H1 (cell line): ENCODE measurements at regions not wholly inside any gene's neighbourhood (a gene's known extent, or its start where the extent isn't known, plus 50 kb on each side); places are given as distances from the start of the nearest gene placed in this dataset.

Source experiments
- CTCF ChIA-PET: fragments of 300-600 bp; sonication (Branson Sonifier 250); formaldehyde crosslinking; loops from one replicate; lab custom pipeline; 2021; ENCODE audit not compliant: partially characterized antibody; lab: Charles Lee
- POLR2A ChIA-PET: fragments of 300-600 bp; sonication (Branson Sonifier 250); formaldehyde crosslinking; loops from one replicate; lab custom pipeline; 2021; ENCODE audit warnings: inconsistent platforms; ENCODE audit not compliant: partially characterized antibody; lab: Charles Lee
- DNase-seq, 2 experiments: peaks; one replicate each; pipeline versions ENCODE4 v3.0.0 to v3.0.0-alpha.2; 2010 to 2022; ENCODE audit warnings: low spot score in 2 of 2, low read depth in 1 of 2, mixed read lengths in 1 of 2
- FAIRE-seq: peaks from 2 replicates; lab custom pipeline; 2011; peaks lifted over from hg19 to GRCh38; lab: Jason Lieb, UNC
- H2AFZ ChIP-seq: 2 replicates; pipeline ENCODE4 v1.8.1; 2012; ENCODE audit warnings: low read length, inconsistent platforms
- H2AK5ac ChIP-seq: 2 replicates; pipeline ENCODE4 v1.6.1; 2013; ENCODE audit warnings: low read depth, low read length
- H2BK120ac ChIP-seq: replicated peaks from 2 replicates; pipeline ENCODE3; 2013; ENCODE audit warnings: low read depth, low read length, inconsistent platforms
- H2BK12ac ChIP-seq: 2 replicates; pipeline ENCODE4 v1.6.1; 2013; ENCODE audit warnings: low read depth, low read length
- H2BK15ac ChIP-seq: 2 replicates; pipeline ENCODE4 v1.6.1; 2013; ENCODE audit warnings: low read length
- H2BK20ac ChIP-seq: 2 replicates; pipeline ENCODE4 v1.6.1; 2013; ENCODE audit warnings: low read length
- H2BK5ac ChIP-seq: 2 replicates; pipeline ENCODE4 v1.6.1; 2013; ENCODE audit warnings: low read depth, low read length
- H3K14ac ChIP-seq: 2 replicates; pipeline ENCODE4 v1.6.1; 2013; ENCODE audit warnings: inconsistent platforms; ENCODE audit not compliant: insufficient read length
- H3K18ac ChIP-seq: 2 replicates; pipeline ENCODE4 v1.6.1; 2013; ENCODE audit warnings: low read length; ENCODE audit errors: extremely low read depth
- H3K23ac ChIP-seq: 2 replicates; pipeline ENCODE4 v1.6.1; 2013; ENCODE audit warnings: inconsistent platforms; ENCODE audit not compliant: insufficient read length
- H3K23me2 ChIP-seq: 2 replicates; pipeline ENCODE4 v1.6.1; 2013; ENCODE audit warnings: low read depth, low read length
- H3K27ac ChIP-seq: 2 replicates; pipeline ENCODE4 v1.6.1; 2011; ENCODE audit warnings: low read depth, low read length, inconsistent platforms
- H3K27me3 ChIP-seq, 4 experiments: replicated peaks in 1 of 4; 1 replicate in 1 of 4; 2 replicates in 3 of 4; pipeline versions ENCODE4 v1.6.1 to v1.8.1; 2011 to 2013; ENCODE audit warnings: low read length in 3 of 4, mild to moderate bottlenecking in 3 of 4, inconsistent platforms in 2 of 4, mixed read lengths in 2 of 4, moderate library complexity in 1 of 4; ENCODE audit not compliant: control insufficient read depth in 3 of 4, insufficient read depth in 3 of 4; ENCODE audit errors: extremely low read depth in 1 of 4
- H3K36me3 ChIP-seq, 4 experiments: 2 replicates each; pipeline versions ENCODE4 v1.6.1 to v1.8.1; 2011 to 2013; ENCODE audit warnings: mild to moderate bottlenecking in 4 of 4, low read length in 3 of 4, moderate library complexity in 2 of 4, control low read depth in 1 of 4, inconsistent platforms in 1 of 4; ENCODE audit not compliant: insufficient read depth in 4 of 4, control insufficient read depth in 2 of 4
- H3K4ac ChIP-seq: replicated peaks from 2 replicates; pipeline ENCODE3; 2013; ENCODE audit warnings: low read length, low read depth, mixed read lengths, inconsistent platforms; ENCODE audit not compliant: insufficient read length
- H3K4me1 ChIP-seq, 4 experiments: replicated peaks in 1 of 4; 1 replicate in 1 of 4; 2 replicates in 3 of 4; pipeline versions ENCODE4 v1.6.1 to v1.8.1; 2011 to 2013; ENCODE audit warnings: low read length in 3 of 4, inconsistent platforms in 2 of 4, mixed read lengths in 1 of 4; ENCODE audit not compliant: insufficient read depth in 4 of 4, control insufficient read depth in 3 of 4
- H3K4me2 ChIP-seq, 2 experiments: 2 replicates each; pipeline versions ENCODE4 v1.6.1 to v1.8.1; 2011 to 2013; ENCODE audit warnings: low read depth in 2 of 2, low read length in 2 of 2, control low read depth in 1 of 2, inconsistent platforms in 1 of 2, mild to moderate bottlenecking in 1 of 2; ENCODE audit not compliant: insufficient read depth in 1 of 2
- H3K4me3 ChIP-seq, 4 experiments: fragments of 200-600, 300-600 bp in 1 of 4; sonication (generic), shearing (Covaris generic), sonication (Bioruptor Twin) in 1 of 4; 2 replicates each; pipeline versions ENCODE4 v1.5.1 to v1.8.1; 2011 to 2016; ENCODE audit warnings: low read length in 4 of 4, low read depth in 3 of 4, control low read depth in 2 of 4, inconsistent platforms in 2 of 4, mild to moderate bottlenecking in 2 of 4, mixed read lengths in 1 of 4, moderate library complexity in 1 of 4; ENCODE audit not compliant: insufficient read depth in 2 of 4; ENCODE audit errors: extremely low read depth in 1 of 4
- H3K56ac ChIP-seq: replicated peaks from 2 replicates; pipeline ENCODE3; 2013; ENCODE audit warnings: low read depth, mild to moderate bottlenecking, mixed read lengths, low read length, inconsistent platforms; ENCODE audit not compliant: insufficient read length
- H3K79me1 ChIP-seq: 2 replicates; pipeline ENCODE4 v1.6.1; 2013; ENCODE audit warnings: low read depth, low read length, control low read depth
- H3K79me2 ChIP-seq, 2 experiments: 2 replicates each; pipeline versions ENCODE4 v1.6.1 to v1.8.1; 2012 to 2013; ENCODE audit warnings: low read length in 2 of 2, mild to moderate bottlenecking in 2 of 2, inconsistent platforms in 1 of 2; ENCODE audit not compliant: insufficient read depth in 2 of 2, control insufficient read depth in 1 of 2
- H3K9ac ChIP-seq, 4 experiments: replicated peaks in 1 of 4; 1 replicate in 1 of 4; 2 replicates in 3 of 4; pipeline versions ENCODE4 v1.6.1 to v1.8.1; 2011 to 2013; ENCODE audit warnings: low read depth in 3 of 4, low read length in 3 of 4, control low read depth in 2 of 4, mild to moderate bottlenecking in 2 of 4, moderate library complexity in 2 of 4, inconsistent platforms in 1 of 4; ENCODE audit errors: extremely low read depth in 1 of 4
- H3K9me3 ChIP-seq, 2 experiments: 2 replicates each; pipeline versions ENCODE4 v1.6.1 to v1.8.1; 2012 to 2013; ENCODE audit warnings: mild to moderate bottlenecking in 2 of 2, moderate library complexity in 2 of 2, control low read depth in 1 of 2, inconsistent platforms in 1 of 2, low read depth in 1 of 2, low read length in 1 of 2, mixed read lengths in 1 of 2; ENCODE audit not compliant: insufficient read depth in 2 of 2
- H4K20me1 ChIP-seq, 2 experiments: replicated peaks in 1 of 2; 2 replicates each; pipeline versions ENCODE3 to v1.8.1; 2011 to 2013; ENCODE audit warnings: inconsistent platforms in 2 of 2, low read length in 2 of 2, mild to moderate bottlenecking in 1 of 2; ENCODE audit not compliant: insufficient read depth in 2 of 2, control insufficient read depth in 1 of 2
- H4K5ac ChIP-seq: 2 replicates; pipeline ENCODE4 v1.6.1; 2013; ENCODE audit warnings: low read length, low read depth, mixed read lengths, inconsistent platforms; ENCODE audit not compliant: insufficient read length
- H4K8ac ChIP-seq: 2 replicates; pipeline ENCODE4 v1.8.0; 2013; ENCODE audit warnings: mild to moderate bottlenecking, moderate library complexity, low read length, inconsistent platforms; ENCODE audit not compliant: insufficient read depth; ENCODE audit errors: extremely low read depth
- H4K91ac ChIP-seq: replicated peaks from 2 replicates; pipeline ENCODE3; 2013; ENCODE audit warnings: low read length, mixed read lengths, inconsistent platforms; ENCODE audit not compliant: insufficient read length
- CBX8 ChIP-seq: fragments of 300-800, 300-1000 bp; sonication (generic); IDR thresholded peaks from 2 replicates; pipeline ENCODE4 v1.7.1; 2016; ENCODE audit warnings: low read depth, low read length, borderline replicate concordance
- CHD1 ChIP-seq: IDR thresholded peaks from 2 replicates; pipeline ENCODE4 v1.6.1; 2012; ENCODE audit warnings: low read depth, low read length, improper control_type of control experiment
- CHD2 ChIP-seq: IDR thresholded peaks from 2 replicates; pipeline ENCODE4 v1.6.1; 2012; ENCODE audit warnings: low read length, improper control_type of control experiment
- EP300 ChIP-seq, 2 experiments: IDR thresholded peaks; 1 replicate in 1 of 2; 2 replicates in 1 of 2; pipeline ENCODE4 v1.6.1; 2011 to 2012; ENCODE audit warnings: low read depth in 2 of 2, low read length in 2 of 2, mild to moderate bottlenecking in 2 of 2, borderline replicate concordance in 1 of 2, inconsistent platforms in 1 of 2, moderate library complexity in 1 of 2
- KDM4A ChIP-seq: IDR thresholded peaks from one replicate; pipeline ENCODE4 v1.7.1; 2012; ENCODE audit warnings: low read depth, mild to moderate bottlenecking, moderate library complexity, low read length, inconsistent platforms; ENCODE audit not compliant: severe bottlenecking
- POU5F1 ChIP-seq: IDR thresholded peaks from 2 replicates; pipeline ENCODE4 v1.6.1; 2011; ENCODE audit warnings: low read depth, mild to moderate bottlenecking, low read length, moderate library complexity
- RNF2 ChIP-seq: fragments of 200-900, 300-1000 bp; sonication (generic); IDR thresholded peaks from 2 replicates; pipeline ENCODE4 v1.7.1; 2016; ENCODE audit warnings: borderline replicate concordance, low read depth, mild to moderate bottlenecking, antibody characterized with exemption, low read length; ENCODE audit not compliant: poor library complexity, severe bottlenecking; ENCODE audit errors: missing control alignments
- SRF ChIP-seq: IDR thresholded peaks from 2 replicates; pipeline ENCODE4 v1.6.1; 2011; ENCODE audit warnings: mild to moderate bottlenecking, low read depth, low read length, moderate library complexity
- SUZ12 ChIP-seq: fragments of 200-600 bp; sonication (generic); IDR thresholded peaks from 2 replicates; pipeline ENCODE4 v1.6.1; 2012; ENCODE audit warnings: mild to moderate bottlenecking, inconsistent platforms, low read length, moderate library complexity, mixed read lengths
- TBP ChIP-seq: IDR thresholded peaks from 2 replicates; pipeline ENCODE4 v1.6.1; 2011; ENCODE audit warnings: low read depth, low read length, improper control_type of control experiment
- TEAD4 ChIP-seq: IDR thresholded peaks from 2 replicates; pipeline ENCODE4 v1.6.1; 2012; ENCODE audit warnings: low read depth, low read length, inconsistent platforms, mixed read lengths
- YY1 ChIP-seq: IDR thresholded peaks from 2 replicates; pipeline ENCODE4 v1.6.1; 2011; ENCODE audit warnings: low read depth, mild to moderate bottlenecking, low read length
- ZNF274 ChIP-seq: IDR thresholded peaks from 2 replicates; pipeline ENCODE4 v1.7.0; 2012; ENCODE audit warnings: low read length, borderline replicate concordance; ENCODE audit errors: extremely low read depth
- WGBS, 2 experiments: shearing (Covaris generic) in 1 of 2; methylation state at CpG; one replicate each; pipeline versions ENCODE4 v1.1.6 to v1.1.7; 2013 to 2015; ENCODE audit warnings: low lambda C conversion rate in 2 of 2, mixed read lengths in 2 of 2, inconsistent platforms in 1 of 2, low coverage in 1 of 2, missing lambda C conversion rate in 1 of 2; ENCODE audit not compliant: insufficient replicate concordance in 2 of 2, insufficient coverage in 1 of 2, insufficient read length in 1 of 2; ENCODE audit errors: extremely low coverage in 1 of 2, missing lambda C conversion rate in 1 of 2; 5-methylcytosine and 5-hydroxymethylcytosine counted together

- no peaks in the 10 kb centered on the region for H3K36me3 ChIP-seq
- no peak overlapping the region for H2BK12ac ChIP-seq
- no peaks in the 10 kb centered on the region for H3K79me2 ChIP-seq
- ChIA-PET POLR2A (interaction anchor here (0.9 kb wide), 1 partner anchor 135 kb away, joined by 3 read pairs; no protein-coding TSS in a partner anchor), CTCF (interaction anchor here (0.6 to 1.9 kb wide), 7 partner anchors 13 to 400 kb away, joined by 3 to 6 read pairs (median 4); no protein-coding TSS in a partner anchor)
- H4K20me1 ChIP-seq = no peaks in the 10 kb centered on the region
- H4K91ac ChIP-seq = no peak overlapping the region
- H3K79me1 ChIP-seq = no peaks in the 10 kb centered on the region; the same call in 1 of the 2 replicates
- H3K4me2 ChIP-seq = no peak overlapping the region
- H3K27ac ChIP-seq = no peak overlapping the region
- no peak overlapping the region for H2AFZ ChIP-seq
- 83% methylated on average over 6 of the region's 6 CpGs; no CpG with 5 or more reads in 1 of the 2 experiments for WGBS, 2 experiments
- H2BK15ac ChIP-seq = no peak overlapping the region
- H3K27me3 ChIP-seq = no peaks in the 10 kb centered on the region; a peak in 1 of 7 replicates
- no peak overlapping the region for H3K14ac ChIP-seq
- H3K23ac ChIP-seq = no peak overlapping the region
- peaks cover 0 to 5% of the 10 kb centered on the region in 2 experiments; a peak in 2 of 4 replicates for H3K9me3 ChIP-seq
- H3K56ac ChIP-seq = no peak overlapping the region
- DNase-seq (no peak), FAIRE-seq (no peak)
- no peak overlapping the region for H3K18ac ChIP-seq
- H3K4me3 ChIP-seq = no peak overlapping the region
- no peak overlapping the region for H2AK5ac ChIP-seq
- H2BK120ac ChIP-seq = no peak overlapping the region
- H3K4me1 ChIP-seq = no peaks in the 10 kb centered on the region
- no peaks in the 10 kb centered on the region for H3K23me2 ChIP-seq
- H4K5ac ChIP-seq = no peak overlapping the region
- H4K8ac ChIP-seq = no peak overlapping the region
- no peak overlapping the region for H3K9ac ChIP-seq
- H2BK20ac ChIP-seq = no peak overlapping the region
- H2BK5ac ChIP-seq = no peak overlapping the region
- H3K4ac ChIP-seq = no peak overlapping the region
- TF ChIP-seq YY1 (no peak), POU5F1 (no peak), SUZ12 (no peak), KDM4A (no peak), TEAD4 (no peak), RNF2 (no peak), CBX8 (no peak), SRF (no peak), ZNF274 (no peak), TBP (no peak), EP300 (IDR thresholded peaks at IDR 0.05; ENCODE audit: borderline replicate concordance in 1 of 2, low read depth in 2 of 2, low read length in 2 of 2) (no peak), CHD2 (no peak), CHD1 (no peak)
These were observed 60.3 kb upstream of the DNAH5 start for GRCh38 chr5:14004598-14005394.
